ENCODE measurements at regions not wholly inside any gene's neighbourhood (a gene's known extent, or its start where the extent isn't known, plus 50 kb on each side); places are given as distances from the start of the nearest gene placed in this dataset.

DNA sequence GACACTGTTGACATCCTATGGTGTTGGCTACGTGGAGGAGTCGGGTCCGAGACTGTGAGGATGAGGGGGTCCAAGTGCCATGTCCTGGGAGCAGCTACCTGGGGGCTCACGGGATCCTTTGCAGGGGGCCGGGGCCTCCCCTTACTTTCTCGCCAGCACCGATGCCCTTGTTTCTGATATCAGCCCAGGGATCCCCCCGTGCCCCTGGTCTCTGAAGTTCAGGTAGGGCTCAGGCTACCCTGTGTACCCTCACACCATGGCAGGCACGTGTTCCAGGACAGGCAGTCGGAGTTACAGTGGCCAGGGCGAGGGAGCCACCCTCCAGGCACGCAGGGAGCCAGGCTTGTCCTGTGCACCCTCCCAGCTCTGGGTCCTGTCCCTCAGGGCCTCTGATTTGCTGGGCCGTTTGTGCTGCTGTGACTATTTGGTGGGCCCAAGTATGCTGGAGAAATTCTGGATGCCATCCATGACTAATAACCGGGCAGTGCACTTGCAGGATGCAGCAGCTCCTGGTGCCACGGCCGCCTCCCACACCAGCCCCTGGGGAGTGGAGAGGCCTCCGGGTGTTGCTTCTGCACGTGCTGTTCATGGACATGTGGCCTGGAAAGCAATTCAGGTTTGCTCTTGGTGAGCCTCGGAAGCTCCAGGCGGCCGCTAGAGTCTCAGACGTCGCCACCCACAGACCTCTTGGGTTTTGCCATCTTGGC lies 93.1 kb upstream of the SFSWAP start (continued):
- TF ChIP-seq, protein P1, sequence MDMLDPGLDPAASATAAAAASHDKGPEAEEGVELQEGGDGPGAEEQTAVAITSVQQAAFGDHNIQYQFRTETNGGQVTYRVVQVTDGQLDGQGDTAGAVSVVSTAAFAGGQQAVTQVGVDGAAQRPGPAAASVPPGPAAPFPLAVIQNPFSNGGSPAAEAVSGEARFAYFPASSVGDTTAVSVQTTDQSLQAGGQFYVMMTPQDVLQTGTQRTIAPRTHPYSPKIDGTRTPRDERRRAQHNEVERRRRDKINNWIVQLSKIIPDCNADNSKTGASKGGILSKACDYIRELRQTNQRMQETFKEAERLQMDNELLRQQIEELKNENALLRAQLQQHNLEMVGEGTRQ (IDR thresholded peaks at IDR 0.05; ENCODE audit: low read length), result no peak
- TF ChIP-seq SRF (IDR thresholded peaks at IDR 0.05; ENCODE audit: low read depth, low read length), result no peak

All from H1 (cell line).